GM21576 (cell line): ENCODE measurements at regions not wholly inside any gene's neighbourhood (a gene's known extent, or its start where the extent isn't known, plus 50 kb on each side); places are given as distances from the start of the nearest gene placed in this dataset.
A peak's percentile ranks its signal among the peaks of the same experiment; 100 is the strongest.
"Not testable (repeated sequence)": the region's sequence is repeated elsewhere in the genome, so short reads cannot be mapped to it uniquely, and the experiment has no call there.

Source experiments
- ATAC-seq: cut with Tn5 transposase; IDR thresholded peaks from one replicate; pipeline ENCODE4 v1.9.1; 2021; ENCODE audit warnings: mild to moderate bottlenecking, moderate library complexity; ENCODE audit not compliant: unreplicated experiment

DNA sequence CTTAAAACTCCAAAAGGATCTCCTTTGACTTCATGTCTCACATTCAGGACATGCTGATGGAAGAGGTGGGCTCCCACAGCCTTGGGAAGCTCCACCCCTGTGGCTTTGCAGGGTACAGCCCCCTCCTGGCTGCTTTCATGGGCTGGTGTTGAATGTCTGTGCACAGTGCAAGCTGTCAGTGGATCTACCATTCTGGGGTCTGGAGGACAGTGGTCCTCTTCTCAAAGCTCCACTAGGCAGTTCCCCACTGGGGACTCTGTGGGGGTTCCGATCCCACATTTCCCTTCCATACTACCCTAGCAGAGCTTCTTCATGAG, 150.2 kb upstream of the FBXL17 start:
- not testable (repeated sequence) for ATAC-seq

DNA sequence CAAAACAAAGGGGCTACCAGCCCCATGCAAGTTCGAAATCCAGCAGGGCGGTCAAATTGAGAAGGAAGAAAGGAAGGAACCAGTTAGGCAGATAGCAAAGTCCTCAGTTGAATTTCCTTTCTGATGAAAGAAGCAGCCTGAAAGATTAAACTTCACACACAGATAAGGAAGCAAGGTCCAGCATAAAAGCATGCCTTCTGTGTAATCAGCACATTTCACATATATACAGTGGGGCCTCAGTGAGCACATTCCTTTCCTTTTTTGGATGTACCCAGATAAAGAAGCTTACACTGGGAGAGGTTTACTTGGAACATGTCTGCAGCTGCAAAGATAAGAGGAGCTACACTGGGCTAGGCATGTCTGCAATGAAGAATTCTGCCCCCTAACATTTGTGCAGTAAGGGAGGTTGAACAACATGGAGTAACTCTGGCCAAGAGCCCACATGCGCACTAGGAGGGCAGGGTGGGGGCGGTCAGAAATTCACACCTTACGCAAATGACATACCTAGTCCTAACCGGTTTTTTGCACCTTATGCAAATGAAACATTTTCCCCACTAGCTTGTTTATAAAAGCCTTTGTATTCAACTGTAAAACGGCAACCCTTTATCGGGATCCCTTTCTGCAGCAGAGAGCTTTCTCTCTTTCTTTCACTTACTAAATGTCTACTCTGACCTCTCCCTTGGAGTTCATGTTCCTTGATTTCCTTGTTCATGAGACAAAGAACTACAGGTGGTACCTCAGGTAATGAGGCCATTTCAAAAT, 149.7 kb upstream of the FBXL17 start:
- no peak for ATAC-seq

DNA sequence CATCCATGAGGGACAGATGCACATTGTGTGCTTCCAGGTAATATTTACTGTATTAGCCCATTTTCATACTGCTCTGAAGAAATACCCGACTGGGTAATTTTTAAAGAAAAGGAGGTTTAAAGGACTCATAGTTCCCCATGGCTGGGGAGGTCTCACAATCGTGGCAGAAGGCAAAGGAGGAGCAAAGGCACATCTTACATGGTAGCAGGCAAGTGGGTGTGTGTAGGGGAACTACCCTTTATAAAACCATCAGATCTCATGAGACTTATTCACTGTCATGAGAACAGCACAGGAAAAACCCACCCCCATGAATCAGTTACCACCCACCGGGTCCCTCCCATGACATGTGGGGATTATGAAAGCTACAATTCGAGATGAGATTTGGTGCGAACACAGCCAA, 148.8 kb upstream of the FBXL17 start:
- ATAC-seq: no peak

DNA sequence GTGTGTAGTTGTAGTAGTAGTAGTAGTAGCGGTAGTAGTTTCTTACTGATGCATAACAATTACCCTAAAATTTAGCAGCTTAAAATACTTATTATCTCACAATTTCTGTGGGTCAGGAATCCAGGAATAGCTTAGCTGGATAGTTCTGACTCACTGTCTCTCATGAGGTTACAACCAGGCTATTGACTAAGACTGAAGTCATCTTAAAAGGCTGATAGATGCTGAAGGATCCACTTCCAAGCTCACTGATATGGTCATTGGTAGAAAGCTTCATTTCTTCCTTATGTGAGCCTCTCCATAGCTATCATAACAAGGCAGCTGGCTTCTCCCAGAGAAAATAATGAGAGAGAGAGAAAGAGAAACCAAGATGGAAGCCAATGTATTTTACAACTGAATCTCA, 147.5 kb upstream of the FBXL17 start:
- ATAC-seq: no peak

DNA sequence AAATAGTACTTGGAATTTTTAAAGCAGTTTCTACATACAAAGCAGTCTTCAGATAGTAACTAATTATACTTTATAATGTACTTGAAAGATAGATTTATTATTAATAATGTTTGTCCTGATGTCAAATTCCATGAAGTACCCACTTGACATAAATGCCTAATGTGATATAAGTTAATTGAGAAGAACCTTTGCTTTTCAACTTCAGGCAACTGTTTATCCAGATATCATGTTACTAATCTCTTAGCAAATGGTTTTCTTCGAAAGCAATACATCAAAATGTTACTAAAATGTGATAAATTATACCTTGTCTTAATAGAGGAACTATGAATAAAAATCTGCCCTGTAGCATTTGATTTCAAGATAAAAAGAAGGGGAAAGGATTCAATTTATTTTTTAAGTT, 146.8 kb upstream of the FBXL17 start:
- no peak for ATAC-seq

DNA sequence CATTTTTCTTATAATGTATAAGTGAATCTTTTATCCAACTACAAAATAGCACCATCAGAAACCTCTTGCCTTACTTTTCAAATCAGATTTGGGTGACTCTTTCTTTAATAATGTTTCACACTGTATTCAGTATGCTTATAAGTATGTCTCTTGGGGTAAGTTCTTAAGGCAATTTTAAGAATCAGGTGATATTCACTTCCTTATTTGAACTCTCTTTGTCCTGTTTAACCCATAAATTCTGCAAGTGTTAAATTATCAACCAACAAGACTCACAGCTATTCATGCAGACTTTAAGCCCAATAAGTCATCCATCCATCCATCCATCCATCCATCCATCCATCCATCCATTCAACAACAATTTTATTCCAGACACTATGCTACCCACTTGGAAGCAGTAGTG, 142.7 kb upstream of the FBXL17 start:
- no peak for ATAC-seq

DNA sequence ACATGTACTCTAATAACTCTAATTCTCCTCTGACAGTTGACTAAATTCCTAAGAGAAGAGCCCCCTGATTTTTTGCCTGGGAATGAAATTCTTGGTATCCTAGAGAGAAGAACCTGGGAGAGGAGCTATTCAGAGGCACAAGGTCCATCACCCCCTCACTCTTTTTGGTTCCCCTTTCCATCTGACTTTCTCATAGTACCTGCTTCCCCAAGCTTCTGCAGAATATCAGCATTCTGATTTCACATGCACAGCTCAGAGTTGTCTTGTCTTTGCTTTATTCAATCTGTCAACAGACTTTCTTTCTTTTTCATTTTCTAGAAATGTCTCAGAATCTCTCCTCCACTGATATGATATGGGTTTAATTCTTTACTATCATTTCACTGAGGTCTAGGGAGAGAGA, 141.5 kb upstream of the FBXL17 start:
- ATAC-seq: no peak

DNA sequence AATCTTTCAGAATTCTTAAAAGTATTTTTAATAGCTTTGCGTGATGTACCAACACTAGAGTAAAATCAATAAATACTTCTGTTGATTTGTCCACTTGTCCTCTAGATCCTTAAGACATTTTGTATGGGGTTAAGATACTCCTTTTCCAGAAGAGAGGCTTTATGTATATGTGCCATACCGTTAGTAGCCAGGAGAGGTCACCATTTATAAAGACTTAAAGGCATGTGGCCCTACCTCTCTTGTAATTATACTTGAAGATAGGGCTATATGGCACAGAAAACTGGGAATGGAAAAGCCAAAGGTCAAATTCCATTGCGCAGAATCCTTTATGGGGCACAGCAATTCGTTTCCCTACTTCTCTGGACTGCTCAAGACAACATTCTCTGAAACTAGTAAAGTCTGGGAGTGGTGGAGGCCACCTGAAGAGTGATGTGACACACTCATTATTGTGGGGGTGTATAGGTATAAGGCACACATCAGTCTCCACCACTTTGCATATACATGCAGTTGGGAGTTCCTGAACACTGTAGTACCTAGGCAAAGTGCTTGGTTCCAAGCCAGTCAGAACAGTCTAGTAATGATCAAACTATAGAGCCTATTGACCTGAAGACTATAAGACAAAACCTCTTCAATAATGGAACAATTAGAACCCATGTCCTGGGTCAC, 140.1 kb upstream of the FBXL17 start:
- peak; percentile 35 for ATAC-seq

DNA sequence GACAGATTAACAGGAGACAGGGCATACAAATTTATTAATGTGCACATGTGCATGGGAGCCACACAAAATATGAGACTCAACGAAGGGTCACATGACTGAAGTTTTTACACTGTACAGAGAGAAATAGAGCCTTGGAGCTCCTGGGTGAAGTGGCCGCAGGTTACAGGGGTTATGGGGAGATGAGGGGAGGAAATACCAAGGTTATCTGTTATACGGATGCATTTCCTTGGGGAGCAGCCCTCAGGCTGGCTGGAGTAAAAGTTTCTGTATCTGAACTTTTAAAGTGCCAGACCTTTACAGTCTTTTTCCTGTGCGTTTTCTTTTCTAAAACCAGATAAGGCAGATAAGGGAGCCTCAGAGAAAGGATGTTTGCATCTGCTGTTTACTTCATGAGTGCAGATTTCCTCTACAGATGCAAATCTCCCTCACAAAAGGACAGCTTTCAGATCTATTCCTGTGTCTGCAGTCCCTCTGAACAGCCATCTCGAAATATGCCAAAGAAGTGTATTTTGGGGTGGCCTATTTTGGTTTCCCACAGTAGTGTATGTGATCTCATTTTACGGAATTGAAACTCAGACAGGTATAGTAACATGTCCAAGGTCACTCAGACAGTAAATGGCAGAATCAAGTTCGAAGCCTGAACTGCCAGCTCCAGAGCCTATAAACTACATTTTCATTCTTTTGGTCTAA, 139.3 kb upstream of the FBXL17 start:
- ATAC-seq: peak; percentile 92

DNA sequence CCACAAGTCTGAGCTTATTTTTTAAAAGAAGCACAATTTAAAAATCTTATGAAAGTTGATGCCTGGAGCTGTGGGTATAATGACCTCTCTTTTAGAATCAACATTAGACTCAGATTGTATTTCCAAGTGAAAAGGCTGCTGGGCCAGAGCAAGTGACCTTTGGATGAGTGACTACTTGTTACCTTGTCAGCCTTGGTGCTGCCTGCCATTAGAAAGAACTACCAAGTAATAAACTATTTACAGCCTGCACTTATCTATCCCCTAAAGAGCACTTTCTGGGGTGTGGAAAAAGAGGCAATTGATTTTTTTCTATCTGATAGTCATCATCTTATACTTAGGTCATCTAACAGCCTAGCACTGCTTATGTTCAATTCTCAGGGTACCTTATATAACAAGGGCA, 134.9 kb upstream of the FBXL17 start:
- no peak for ATAC-seq

DNA sequence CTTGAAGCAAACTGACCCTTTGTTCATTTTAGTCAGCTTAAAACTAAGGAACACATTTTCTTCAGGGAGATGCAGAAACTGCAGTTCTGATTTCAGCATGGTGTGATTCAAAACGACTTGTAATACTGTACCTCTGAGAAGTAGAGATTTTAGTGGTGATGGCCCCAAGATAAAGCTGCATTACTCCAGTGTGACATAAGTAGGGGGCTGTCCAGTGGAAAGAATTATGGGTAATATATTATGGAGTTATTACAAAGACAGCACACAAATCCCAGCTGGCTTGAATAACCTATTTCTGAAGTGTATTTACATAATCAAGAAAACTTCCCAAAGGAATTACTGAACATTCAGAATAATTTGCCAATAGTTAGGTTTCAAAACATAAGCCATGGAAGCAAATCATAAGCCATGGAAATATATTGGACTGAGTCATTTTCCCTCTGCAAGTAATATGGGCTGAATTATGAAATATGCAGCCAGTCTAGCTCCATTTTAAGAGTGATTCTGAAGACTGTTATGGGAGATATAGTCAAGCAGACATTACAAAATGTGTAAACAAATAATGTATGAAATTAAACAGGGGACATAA, 133.7 kb upstream of the FBXL17 start:
- ATAC-seq: no peak

DNA sequence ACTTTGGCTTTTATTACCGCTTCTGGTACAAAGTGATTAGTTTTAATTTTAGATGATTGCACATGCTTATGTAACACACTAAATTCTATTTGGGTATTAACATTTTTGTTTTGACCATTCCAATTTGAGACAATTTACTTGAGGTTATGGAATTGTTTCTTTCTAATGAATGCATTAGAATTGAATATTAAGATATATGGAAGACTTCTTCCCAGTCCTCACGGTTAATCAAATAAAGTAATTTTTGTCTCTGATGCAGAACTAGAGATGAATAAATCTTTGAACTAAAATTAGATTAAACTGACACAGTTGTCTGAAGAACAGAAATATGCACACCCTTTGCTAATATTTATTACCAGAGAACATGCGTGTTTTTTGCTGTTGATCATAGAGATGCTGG, 127.1 kb upstream of the FBXL17 start:
- ATAC-seq: no peak

DNA sequence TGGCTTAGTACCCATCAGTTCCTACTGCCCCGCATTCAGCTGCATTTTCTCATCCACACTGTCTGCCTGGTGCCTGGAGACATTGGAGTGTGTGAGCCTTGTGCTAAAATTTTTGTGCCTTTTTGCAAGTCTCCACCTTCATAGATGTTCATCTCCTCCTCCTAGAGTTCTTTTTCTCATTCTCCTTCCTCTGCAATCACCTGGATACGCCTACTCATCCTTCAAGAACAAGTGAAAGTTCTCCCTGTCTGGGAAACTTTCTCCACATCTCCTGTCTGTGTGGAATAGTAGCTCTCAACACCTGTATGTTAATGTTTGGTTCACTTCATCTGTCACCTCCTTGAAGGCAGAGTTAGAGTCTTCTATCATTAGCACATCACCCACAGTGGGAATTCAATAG, 125.7 kb upstream of the FBXL17 start:
- no peak for ATAC-seq

DNA sequence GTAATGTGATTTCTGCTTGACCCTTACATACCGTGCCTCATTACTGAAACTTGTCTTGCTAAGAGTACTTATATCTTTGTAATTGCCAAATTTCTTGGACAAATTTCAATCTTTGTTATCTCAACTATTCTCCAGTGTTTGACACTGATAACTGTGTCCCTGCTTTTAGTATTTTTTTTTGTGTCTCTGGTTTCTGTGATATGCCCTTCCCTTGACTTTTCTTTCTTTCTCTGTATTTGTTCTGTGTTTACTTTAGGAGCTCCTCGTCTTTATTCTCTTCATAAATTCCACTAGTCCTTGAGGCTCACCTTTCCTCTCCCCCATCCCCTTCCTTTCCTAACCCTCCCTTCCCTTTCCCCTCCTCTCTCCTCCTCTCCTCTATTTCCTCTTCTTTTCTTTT, 123.7 kb upstream of the FBXL17 start:
- ATAC-seq: no peak

DNA sequence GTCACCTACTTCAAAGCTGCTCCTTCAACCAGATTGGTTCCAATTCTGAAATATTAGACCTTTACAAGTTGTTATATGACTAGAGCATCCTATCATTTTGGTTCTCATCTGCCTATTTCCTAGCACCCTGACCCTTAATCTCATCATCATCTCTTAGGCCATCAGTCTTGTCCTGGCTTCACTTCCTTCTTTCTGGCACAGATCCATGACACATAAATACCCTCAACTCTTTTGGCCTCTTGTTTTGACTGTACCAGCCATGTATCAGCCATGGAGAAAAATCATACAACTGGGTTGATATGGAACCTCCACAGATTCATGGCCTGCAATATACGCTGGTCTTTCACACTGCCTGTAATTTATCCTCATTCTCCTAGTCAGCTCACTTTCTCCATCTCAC, 123.1 kb upstream of the FBXL17 start:
- no peak for ATAC-seq

DNA sequence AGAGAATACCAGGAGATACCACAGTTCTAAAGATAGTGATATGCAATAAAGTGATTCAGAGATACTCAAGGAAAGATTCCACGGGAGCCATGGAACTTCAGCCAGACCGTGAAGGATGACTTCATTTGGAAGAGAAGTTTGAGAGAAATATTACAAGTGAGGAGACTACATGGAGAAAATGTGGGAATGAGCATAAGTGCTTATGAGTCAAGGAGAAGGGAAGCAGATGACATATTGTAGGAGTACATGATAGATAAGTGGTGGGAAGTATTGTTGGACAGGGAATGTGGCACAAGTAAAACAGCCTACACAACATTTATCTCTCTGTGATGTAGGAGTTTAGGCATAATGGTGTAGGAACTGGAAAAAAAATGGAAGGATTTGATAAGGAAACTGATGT, 122.1 kb upstream of the FBXL17 start:
- no peak for ATAC-seq

DNA sequence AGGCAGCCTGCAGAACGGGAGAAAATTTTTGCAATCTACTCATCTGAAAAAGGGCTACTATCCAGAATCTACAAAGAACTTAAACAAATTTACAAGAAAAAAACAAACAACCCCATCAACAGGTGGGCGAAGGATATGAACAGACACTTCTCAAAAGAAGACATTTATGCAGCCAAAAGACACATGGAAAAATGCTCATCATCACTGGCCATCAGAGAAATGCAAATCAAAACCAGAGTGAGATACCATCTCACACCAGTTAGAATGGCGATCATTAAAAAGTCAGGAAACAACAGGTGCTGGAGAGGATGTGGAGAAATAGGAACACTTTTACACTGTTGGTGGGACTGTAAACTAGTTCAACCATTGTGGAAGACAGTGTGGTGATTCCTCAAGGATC, 113.7 kb upstream of the FBXL17 start:
- ATAC-seq: not testable (repeated sequence)

DNA sequence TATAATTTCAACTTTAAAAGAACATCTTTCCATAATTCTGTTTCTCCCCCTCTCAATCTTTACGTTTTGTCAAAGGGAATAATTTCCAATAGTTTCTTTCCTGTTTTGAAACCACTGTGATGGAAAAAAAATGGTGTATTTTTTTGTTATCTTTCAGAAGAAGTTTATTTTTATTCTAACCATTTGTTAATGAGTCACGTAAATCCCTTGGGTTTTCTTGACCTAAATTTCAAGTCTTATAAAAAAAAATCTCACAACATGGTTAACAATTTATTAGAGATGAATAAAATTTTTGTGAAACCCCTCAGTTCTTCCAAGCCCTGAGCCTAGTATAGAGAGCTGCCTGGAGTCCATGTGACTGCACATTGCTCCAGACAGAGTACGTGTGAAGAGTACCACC, 106.1 kb upstream of the FBXL17 start:
- no peak for ATAC-seq

DNA sequence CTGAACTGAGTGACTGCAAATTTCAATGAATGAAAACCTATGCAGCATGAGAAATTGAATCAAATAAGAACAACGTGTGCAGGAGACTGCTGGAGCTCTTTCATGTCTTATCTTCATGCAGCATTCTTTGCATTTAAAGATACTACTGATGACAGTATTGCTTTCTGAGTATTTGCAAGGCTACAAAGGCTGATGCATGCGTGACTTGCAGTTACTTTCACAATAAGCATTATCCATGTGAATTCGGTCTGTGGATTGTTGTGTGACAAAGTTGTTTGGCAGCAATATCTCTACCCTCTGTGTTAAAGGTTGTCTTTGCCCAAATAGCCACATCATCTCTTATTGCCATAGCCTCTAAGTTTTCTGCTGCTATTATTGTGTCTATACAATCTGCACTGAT, 102.1 kb upstream of the FBXL17 start:
- no peak for ATAC-seq

DNA sequence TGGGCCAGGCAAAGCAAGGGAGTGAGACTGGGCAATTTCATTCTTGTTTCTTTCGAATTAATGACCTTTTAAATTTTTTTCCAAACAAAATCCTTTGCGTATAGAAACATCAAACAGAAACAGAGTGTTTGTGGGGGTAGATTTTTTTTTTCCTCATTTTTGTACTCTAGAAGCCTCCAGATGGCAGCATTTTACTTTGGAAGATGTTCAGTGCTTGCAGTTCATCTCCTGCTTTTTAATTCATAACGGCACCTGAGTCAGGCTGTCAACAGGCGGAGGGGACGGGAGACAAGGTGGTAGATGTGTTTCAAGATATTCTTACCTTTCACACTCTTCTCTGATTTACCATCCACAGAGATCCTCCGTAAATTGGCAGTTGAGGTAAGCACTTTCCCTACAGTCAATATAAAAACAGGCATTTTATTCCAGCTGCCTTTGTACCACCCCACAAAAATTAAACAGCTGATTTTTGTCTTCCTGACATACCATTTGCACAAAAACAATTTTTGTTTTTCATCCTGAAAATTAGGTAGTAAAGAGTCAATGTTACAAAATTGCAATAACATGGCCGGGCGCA, 99.5 kb upstream of the FBXL17 start:
- ATAC-seq: no peak

DNA sequence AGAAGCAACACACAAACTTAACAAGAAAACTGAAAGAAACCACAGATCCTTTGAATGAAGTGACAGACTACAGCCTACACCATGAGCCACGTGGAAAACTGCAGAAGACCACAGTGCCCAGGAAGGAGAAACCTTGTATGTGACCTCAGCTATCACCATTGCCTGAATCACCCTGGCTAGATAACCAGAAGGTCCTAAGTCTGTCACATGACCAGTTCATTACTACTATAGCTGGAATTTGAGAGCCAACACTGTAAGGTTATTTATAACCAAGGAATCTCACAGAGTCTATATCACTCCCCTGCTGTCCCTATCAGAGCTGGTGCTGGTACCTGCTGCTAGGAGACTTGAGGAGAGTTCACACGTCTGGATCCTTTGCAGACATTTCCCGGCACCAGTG, 90.3 kb upstream of the FBXL17 start:
- ATAC-seq: no peak

DNA sequence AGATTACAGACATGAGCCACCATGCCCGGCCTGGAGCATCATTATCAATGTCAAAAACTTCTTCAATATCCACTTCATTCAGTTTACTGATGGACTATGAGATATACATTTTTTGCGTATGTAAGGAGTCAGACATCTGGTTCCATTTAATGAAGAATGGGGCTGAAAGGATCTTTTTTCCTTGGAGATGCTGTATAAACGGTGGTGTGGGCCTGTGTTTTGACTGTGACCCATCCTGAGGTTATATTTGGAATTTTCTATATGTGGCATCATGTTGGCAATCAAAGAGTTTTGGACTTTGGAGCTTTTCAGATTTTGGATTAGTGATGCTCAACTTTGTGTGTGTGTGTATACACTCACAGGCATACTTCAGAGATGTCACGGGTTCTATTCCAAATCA, 85.7 kb upstream of the FBXL17 start:
- no peak for ATAC-seq
